PFSK-1 (cell line): ENCODE measurements at regions not wholly inside any gene's neighbourhood (a gene's known extent, or its start where the extent isn't known, plus 50 kb on each side); places are given as distances from the start of the nearest gene placed in this dataset.

Experiments
- FOXP2 ChIP-seq: optimal IDR thresholded peaks from 2 replicates; pipeline ENCODE3; 2011; ENCODE audit warnings: borderline replicate concordance, control low read depth, inconsistent platforms; ENCODE audit not compliant: insufficient read depth; ENCODE audit errors: extremely low read length, extremely low read depth
- POLR2AphosphoS5 ChIP-seq: IDR thresholded peaks from 2 replicates; pipeline ENCODE4 v1.6.1; 2012; ENCODE audit warnings: low read depth, mild to moderate bottlenecking, control low read depth, low read length, moderate library complexity
- SIN3A ChIP-seq: IDR thresholded peaks from 2 replicates; pipeline ENCODE4 v1.6.1; 2012; ENCODE audit warnings: mild to moderate bottlenecking, low read length, moderate library complexity, borderline replicate concordance; ENCODE audit not compliant: insufficient read depth
- TAF1 ChIP-seq: IDR thresholded peaks from 2 replicates; pipeline ENCODE4 v1.6.1; 2012; ENCODE audit warnings: low read length, control low read depth, borderline replicate concordance; ENCODE audit not compliant: insufficient read depth
- TF ChIP-seq, protein P1 (sequence below), 2 experiments: IDR thresholded peaks; 2 replicates each; pipeline versions ENCODE4 v1.6.1 to v1.8.0; 2011 to 2012; ENCODE audit warnings: low read depth in 2 of 2, low read length in 2 of 2, control low read depth in 1 of 2, inconsistent platforms in 1 of 2, mild to moderate bottlenecking in 1 of 2, moderate library complexity in 1 of 2; ENCODE audit not compliant: insufficient read depth in 1 of 2

DNA sequence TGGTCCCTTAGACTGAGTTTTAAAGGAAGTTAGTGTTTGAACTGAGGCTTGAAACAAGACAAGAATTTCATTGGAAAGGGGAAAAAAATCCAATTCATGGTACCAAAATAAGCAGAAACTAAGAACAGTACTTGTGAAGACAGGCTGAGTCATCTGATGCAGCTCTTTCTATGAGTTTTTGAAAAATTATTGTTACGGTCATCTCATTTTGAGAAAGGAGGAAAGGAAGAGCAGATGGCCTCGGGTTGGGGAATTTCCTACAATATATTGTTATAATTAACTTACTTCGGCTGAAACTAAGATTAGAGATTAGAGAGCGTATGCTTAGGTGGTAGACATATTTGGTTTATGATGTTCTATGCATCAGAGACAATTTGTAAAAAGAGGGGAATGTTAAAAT lies 2164.8 kb upstream of the AGA start:
- TF ChIP-seq POLR2AphosphoS5 = no peak
- TF ChIP-seq, protein P1, sequence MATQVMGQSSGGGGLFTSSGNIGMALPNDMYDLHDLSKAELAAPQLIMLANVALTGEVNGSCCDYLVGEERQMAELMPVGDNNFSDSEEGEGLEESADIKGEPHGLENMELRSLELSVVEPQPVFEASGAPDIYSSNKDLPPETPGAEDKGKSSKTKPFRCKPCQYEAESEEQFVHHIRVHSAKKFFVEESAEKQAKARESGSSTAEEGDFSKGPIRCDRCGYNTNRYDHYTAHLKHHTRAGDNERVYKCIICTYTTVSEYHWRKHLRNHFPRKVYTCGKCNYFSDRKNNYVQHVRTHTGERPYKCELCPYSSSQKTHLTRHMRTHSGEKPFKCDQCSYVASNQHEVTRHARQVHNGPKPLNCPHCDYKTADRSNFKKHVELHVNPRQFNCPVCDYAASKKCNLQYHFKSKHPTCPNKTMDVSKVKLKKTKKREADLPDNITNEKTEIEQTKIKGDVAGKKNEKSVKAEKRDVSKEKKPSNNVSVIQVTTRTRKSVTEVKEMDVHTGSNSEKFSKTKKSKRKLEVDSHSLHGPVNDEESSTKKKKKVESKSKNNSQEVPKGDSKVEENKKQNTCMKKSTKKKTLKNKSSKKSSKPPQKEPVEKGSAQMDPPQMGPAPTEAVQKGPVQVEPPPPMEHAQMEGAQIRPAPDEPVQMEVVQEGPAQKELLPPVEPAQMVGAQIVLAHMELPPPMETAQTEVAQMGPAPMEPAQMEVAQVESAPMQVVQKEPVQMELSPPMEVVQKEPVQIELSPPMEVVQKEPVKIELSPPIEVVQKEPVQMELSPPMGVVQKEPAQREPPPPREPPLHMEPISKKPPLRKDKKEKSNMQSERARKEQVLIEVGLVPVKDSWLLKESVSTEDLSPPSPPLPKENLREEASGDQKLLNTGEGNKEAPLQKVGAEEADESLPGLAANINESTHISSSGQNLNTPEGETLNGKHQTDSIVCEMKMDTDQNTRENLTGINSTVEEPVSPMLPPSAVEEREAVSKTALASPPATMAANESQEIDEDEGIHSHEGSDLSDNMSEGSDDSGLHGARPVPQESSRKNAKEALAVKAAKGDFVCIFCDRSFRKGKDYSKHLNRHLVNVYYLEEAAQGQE (IDR thresholded peaks at IDR 0.05; ENCODE audit: insufficient read depth in 1 of 2, low read depth in 2 of 2, low read length in 2 of 2) = no peak
- TF ChIP-seq TAF1 = no peak
- no peak for TF ChIP-seq FOXP2
- no peak for TF ChIP-seq SIN3A

DNA sequence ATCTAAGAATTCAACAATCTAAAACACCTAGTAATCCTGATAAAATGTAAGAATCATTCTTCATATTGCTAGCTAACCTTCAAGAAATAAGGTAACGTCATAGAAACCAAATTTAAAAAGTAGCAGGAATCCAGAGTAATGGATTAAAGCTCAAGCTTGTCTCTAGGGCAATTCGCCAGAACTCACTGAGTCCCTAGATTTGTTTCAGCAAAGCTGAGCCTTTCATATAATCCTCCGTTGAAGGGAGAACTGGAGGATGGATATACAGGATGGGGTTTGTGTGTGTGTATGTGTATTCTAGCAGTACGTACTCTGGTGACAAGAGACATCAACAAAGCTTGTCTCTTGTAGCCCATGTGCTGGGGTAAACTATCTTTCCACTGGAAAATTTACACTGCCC lies 2173.5 kb upstream of the AGA start:
- TF ChIP-seq, protein P1 (IDR thresholded peaks at IDR 0.05; ENCODE audit: insufficient read depth in 1 of 2, low read depth in 2 of 2, low read length in 2 of 2) = no peak
- TF ChIP-seq POLR2AphosphoS5 (no peak), SIN3A (no peak), FOXP2 (no peak), TAF1 (no peak)

DNA sequence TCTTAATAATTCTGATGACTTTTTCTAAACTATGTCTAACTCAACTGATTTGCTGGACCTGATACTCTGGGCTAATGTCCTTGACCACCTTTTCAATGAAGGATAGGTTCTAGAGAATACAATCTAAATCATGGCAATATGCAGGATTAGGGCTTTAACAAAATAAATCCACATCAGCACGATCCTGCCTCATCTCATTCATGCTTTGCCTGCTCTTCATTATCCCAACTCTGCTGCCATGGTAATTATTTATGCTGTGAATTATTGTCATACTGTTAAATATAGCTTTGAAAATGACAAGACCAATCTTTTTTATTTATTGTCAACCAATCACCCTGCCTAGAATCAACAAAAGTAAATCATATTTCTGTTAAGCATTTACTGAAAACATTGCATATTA lies 2176.7 kb upstream of the AGA start:
- TF ChIP-seq POLR2AphosphoS5 = no peak
- no peak for TF ChIP-seq TAF1
- TF ChIP-seq SIN3A = no peak
- no peak for TF ChIP-seq FOXP2
- TF ChIP-seq, protein P1 (IDR thresholded peaks at IDR 0.05; ENCODE audit: insufficient read depth in 1 of 2, low read depth in 2 of 2, low read length in 2 of 2) = no peak

DNA sequence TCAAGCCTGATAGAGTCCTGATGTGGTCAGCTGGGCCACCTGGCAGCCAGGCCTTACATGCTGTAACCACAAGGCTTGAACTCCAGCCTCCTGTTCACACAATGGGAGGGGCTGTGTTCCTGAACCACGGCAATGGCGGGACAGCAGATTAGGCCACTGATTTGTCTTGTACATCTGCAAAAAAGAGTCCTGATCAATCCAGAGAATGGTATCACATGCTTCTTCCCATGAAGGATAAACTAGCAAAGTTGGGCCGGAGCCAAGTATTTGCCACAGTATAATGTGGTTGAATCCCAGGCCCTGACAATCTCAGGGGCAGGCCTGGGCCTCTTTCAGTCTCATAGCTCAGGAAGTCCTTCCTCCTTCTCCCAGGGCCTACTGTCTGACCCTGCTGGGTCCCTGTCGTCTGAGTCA lies 2182.5 kb upstream of the AGA start:
- TF ChIP-seq TAF1 (no peak), POLR2AphosphoS5 (no peak), FOXP2 (no peak), SIN3A (no peak)
- TF ChIP-seq, protein P1 (IDR thresholded peaks at IDR 0.05; ENCODE audit: insufficient read depth in 1 of 2, low read depth in 2 of 2, low read length in 2 of 2) = no peak

DNA sequence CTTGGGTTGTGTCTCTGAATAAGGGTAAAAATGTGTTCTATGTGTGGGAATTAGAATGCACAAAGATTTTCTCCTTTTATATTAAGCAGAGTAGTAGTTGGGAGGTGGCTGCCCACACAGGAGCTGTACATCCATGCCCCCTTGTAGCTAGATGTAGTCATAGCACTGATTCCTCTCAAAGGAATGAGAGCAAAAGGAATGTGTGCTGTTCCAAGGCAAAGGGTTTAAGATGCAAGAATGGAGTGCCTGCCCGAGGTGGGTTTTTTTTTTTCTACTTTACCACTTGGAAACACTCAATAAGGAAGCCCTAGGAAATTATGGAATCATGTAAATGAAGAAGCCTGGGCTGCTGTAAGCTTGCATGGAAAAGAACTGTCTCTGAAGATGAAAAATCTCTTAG lies 2183.2 kb upstream of the AGA start:
- TF ChIP-seq, protein P1 (IDR thresholded peaks at IDR 0.05; ENCODE audit: insufficient read depth in 1 of 2, low read depth in 2 of 2, low read length in 2 of 2) = no peak
- TF ChIP-seq POLR2AphosphoS5 (no peak), SIN3A (no peak), FOXP2 (no peak), TAF1 (no peak)
